ENCODE measurements at regions not wholly inside any gene's neighbourhood (a gene's known extent, or its start where the extent isn't known, plus 50 kb on each side); places are given as distances from the start of the nearest gene placed in this dataset.
A peak's percentile ranks its signal among the peaks of the same experiment; 100 is the strongest.

DNA sequence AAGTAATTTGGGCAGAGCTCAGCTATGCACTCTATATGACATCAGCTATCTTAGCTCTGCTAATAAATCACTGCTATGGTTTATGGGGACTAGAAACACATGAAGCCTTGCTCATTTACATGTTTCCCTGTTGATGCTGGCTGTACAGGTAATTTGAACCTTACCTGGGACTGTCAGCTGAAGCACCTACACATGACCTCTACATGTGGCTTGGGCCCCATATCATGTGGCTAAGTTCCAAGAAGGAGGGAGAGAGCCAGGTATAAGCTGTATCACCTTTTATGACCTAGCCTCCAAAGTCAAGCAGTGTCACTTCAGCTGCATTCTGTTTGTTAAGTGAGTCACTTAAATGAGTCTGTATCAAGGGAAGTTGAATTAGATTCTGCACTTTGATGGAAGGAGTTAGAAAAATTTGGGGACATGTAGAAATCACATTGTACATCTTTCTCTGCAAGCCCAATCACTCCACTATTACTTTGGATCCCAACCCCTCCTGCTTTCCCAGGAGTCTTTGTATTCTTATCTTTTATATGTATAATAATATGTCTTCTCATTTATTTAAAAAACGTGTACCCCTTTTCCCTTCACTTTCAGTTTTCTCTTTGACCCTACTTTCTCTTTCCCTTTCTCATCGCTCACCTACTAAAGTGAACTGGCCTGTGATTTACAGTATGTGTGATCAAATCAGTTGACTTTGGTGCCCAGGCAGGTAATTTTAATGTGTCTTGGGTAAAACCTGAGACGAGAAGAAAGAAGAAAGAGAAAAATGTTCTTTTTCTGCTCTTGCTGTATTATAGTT is 53.4 kb upstream of the PRKACB start:
- DNase-seq (ENCODE audit: insufficient read length, low spot score) (no peak), FAIRE-seq (no peak)

DNA sequence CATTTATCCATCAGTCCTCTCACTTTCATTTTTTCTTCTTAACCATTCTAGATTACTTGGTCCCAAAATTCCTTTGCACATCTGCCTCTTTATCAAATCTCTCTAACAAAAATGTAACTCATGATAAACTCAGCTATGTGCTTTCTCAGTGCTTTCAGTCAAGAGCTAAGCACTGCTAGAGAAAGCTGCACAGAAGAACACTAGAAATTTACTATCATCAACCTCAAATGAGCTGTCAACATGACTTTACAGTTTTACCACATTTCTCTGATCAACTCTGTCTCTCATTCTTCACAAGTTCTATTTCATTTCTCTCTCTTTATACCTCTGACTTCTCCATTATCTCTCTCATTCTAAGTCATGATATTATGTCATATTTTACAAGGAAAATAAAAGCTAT is 54.2 kb upstream of the PRKACB start:
- FAIRE-seq: no peak
- no peak for DNase-seq (ENCODE audit: insufficient read length, low spot score)

DNA sequence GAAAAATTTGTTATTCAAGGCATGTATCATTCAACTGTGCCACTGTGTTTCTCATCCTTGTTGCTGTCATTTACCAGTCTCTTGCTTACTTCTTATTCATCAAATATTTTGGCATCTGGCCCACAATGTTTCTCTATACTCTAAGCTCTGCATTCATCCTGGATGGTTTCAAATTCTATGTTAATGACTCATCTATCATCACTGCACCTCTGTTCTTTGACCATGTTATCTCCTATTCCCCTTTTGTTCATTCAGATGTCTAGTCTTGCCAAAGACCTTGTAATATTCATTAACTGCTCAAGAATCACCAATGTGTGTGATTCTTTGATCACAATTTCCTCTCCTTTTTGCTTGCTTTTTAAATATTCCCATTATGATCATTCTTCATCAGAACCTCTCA is 54.6 kb upstream of the PRKACB start:
- FAIRE-seq: peak; percentile 70

DNA sequence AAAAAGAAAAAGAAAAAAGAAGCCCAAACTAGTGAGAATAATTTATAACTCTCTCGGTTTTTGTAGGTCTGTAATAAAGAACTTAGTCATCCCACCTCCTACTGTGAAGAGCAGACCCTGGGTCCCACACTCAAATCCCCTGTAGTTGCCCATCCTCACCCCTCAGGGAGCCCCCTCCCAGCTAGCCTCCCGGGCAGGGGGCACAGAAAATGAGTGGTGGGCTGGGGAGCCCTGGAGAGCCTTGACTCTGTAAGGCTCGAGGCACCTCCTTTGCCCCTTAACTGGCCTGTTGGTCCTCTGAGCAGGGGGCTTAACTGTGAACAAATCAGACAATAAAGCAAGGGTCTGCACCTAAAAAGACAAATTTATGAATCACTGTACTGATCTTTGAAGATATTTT is 57.5 kb upstream of the PRKACB start:
- DNase-seq (ENCODE audit: insufficient read length, low spot score) (no peak), FAIRE-seq (no peak)

More for the DNA sequence above, 54.6 kb upstream of the PRKACB start:
- DNase-seq (ENCODE audit: insufficient read length, low spot score): peak; percentile 34

DNA sequence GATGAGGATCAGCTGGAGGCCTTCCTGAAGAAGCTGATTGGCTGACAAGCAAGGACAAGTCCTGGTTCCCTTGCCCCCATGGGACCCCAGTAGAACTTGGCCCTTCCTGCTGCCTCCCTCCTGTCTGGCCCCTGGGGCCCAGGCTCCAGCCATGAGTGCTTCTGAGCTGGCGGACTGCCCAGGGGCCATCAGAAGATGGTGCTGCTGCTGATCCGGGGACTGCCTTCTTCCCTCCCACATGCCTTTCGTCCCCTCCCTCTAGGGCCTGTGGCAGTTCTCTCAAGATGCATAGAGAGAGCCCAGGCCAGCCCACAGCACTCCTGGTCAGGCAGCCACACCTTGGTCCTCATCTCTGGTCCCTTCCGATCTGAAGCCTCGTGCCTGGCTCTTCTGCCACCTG is 57.9 kb upstream of the PRKACB start:
- DNase-seq (ENCODE audit: insufficient read length, low spot score): no peak
- no peak for FAIRE-seq

DNA sequence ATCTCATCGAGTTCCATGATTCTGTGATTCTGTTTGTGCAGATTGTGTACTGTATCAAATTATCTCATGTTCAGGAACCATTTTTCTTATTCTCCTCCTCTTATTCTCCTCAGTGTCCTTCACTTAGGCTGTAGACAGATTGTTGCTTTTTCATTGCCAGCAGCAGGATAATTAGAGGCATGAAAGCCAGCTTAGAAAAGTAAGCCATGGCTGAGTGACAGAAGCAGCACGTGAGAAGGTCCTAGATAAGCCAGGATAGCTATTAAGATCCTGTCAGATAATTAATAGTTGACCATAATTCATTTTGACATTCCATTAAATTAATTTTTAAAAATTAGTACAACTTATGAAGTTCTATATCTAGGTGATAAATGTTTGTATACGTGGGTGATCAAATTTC is 60.8 kb upstream of the PRKACB start:
- no peak for FAIRE-seq
- no peak for DNase-seq (ENCODE audit: insufficient read length, low spot score)

DNA sequence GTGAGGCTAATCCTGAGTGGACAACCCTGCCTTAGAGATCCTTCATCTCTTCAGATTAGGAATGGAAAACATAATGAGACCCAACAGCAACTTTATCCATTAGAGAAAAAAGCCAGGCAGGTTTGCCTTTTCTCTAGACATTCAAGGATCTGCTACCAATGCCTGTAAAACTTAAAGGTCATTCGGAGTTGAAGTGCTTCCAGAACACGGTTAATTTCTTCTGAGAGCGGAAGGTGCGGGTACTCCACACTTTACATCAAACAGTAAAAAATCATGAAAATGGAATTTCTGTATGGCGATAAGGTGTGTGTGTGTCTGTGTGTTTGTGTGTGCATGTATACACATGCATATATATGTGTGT is 65.2 kb upstream of the PRKACB start:
- FAIRE-seq (no peak), DNase-seq (ENCODE audit: insufficient read length, low spot score) (no peak)

DNA sequence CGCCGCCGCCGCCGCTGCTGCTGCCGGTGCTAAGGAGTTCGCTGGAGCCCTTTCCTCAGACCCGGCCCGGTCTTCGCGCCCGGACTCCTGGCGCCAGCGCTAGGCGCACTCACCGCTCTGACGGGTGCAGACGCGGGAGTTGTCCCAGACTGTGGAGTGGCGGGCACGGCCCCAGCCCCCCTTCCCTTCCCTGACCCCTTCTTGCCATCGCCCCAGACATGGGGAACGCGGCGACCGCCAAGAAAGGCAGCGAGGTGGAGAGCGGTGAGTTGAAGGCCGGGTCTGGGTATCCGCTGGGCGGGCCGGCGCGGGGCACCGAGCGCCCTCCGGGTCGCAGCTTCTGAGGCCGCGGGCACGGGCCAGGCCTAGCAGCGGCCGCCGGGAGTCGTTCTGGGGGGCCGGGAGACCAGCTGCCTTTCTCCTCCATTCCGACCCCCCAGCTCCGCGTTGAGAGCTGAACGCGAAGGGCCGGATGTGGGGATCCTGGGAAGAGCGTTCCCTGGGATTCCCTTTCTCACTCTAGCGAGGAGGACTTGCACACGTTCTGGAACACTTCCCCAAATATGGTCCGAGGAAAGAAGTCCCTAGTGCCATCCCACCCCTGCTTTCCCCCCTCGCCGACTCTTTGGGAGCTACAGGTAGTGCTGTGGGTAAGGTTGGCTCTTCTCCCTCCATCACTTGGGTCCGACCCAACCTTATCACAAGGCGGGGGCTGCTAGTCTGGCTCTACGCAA is 65.8 kb upstream of the PRKACB start:
- FAIRE-seq: no peak
- DNase-seq (ENCODE audit: insufficient read length, low spot score): peak; percentile 3

DNA sequence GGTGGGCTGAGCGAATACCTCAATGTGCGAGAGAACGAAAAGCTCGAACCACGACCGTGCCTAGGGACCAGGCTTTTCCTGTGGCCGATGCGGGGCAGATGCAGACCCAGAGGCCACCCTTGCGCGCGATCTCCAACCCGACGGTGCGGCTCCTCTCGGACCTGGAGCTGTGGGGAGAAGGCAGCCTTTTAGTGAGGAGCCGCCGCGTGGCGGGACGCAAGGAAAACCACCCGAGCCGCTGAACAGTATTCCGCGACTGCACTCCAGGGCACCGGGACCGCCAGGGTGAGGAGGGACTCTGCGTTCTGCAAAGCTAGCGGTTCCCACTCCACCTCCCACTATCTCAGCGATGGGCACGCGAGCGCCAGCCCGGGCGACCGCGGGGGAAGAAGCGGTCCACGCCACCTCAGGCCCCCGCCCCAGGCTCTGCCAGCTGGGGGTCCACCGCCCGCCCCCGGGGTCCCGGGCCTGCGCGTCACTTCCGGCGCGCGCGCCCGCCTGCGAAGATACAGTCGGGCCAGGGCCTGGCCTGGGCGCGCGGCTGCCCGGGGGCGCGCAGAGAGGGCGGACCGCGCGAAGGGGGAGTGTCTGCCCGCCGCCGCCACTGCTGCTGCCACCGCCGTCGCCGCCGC is 66.5 kb upstream of the PRKACB start:
- DNase-seq (ENCODE audit: insufficient read length, low spot score) (peak; percentile 77), FAIRE-seq (peak; percentile 81)

DNA sequence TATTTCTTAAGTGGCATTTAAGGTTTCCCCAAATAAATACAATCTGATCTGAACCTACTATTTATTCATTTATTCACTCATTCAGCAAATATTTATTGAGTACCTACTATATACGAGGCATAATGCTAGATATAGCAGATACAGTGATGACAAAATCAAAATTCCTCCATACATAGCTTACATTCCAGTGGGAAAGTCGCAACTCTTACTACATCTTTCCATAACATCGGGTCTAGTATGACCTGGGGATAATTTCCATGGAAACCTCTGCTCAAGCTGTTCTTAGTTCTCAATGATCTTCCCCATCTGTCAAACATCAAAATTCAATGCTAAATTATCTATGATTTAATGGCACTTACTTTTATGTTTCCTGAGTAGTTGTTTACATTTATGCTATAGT is 70.8 kb upstream of the PRKACB start:
- FAIRE-seq (no peak), DNase-seq (ENCODE audit: insufficient read length, low spot score) (peak; percentile 10)

DNA sequence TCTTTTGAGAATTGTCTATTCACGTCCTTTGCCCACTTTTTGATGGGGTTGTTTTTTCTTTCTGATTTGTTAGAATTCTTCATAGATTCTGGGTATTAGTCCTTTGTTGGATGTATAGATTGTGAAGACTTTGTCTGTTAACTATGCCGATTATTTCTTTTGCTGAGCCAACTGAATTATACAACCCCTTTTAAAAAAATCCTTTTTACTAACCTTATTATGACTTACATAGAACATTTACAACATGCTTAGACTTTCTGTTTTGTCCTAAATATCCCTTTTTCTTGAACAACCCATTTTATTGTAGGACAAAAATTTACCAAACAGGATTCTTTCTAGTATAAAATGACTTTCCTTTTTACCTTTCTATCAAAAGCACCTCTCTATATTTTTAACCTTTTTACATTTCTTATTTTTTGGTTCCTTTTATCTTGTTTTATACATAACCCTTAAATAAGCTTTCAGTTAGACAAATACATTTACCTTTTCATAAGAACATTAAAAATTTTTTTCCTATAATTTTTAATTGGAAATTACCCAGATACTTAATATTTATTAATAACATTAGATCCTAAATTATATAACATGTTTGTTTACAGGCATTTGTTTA is 70.4 kb upstream of the TTLL7 start:
- no peak for FAIRE-seq
- DNase-seq (ENCODE audit: insufficient read length, low spot score): no peak

DNA sequence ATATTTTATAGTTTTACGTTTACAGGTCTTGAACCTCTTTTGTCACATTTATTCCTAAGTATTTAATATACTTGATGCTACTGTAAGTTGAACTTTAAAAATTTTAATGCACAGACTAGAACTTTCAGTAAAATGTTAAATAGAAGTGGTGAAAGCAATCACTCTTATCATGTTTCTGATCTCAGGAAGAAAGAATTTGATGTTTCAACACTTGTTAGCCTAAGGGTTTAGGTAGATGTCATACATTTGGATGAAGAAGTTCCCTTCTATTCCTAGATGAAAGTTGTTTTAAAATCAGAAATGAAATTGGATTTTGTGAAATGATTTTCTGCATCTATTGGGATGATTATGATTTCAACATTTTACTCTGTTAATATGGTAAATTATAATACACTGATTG is 63.6 kb upstream of the TTLL7 start:
- FAIRE-seq: no peak

DNA sequence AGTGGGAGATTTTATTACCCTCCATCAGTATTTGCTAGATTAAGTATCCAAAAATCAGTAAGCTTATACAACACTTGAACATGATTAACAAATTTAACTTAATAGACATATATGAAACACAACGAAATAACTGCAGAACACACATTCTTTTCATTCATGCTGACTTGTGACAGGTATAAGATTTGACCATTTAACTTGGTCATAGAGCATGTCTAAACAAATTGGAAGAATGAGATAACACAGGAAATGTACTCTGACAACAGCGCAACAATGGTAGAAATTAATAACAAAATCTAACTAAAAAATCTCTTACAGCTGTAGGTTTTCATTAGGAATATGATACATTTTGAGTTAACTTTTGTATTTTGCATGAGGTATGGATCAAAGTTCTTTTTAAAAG is 62.4 kb upstream of the TTLL7 start:
- no peak for FAIRE-seq
- no peak for DNase-seq (ENCODE audit: insufficient read length, low spot score)

More for the DNA sequence above, 63.6 kb upstream of the TTLL7 start:
- DNase-seq (ENCODE audit: insufficient read length, low spot score): no peak

DNA sequence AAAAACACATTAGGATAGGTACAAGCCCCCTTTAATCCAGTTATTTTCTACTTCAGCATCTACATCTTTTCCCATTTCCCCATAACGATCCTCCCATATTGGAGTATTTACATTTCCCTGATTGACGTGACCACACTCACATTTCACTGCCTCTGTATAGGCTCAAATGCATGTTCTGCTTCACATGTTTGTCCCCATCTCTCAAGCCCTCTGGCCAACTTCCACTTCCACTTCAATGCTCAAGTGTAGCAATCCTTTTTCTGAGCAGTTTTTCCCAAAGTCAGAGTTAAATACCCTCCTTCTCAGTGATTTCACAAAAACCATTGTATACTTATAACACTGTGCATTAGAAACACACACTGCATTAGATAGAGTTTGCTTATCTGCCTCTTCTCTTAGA is 61.8 kb upstream of the TTLL7 start:
- FAIRE-seq: no peak

DNA sequence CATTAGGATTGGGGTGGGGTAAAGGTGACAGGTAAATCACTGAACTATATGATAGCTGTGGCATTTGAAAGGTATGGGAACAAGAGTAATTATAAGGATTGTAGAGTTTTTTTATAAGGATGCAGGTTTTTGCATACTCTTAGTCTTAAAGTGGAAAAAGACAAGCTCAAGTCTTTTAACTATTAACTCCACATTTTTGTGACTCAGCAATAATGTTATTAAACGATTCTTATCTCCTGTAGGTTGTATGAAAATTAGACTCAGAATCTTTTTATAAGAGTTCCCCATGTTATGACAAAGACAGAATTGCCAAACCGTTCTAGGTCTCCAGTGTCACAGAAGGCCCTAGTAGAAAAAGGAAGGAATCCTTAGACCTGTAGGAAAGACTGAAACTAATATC is 49.9 kb upstream of the TTLL7 start:
- no peak for FAIRE-seq
- DNase-seq (ENCODE audit: insufficient read length, low spot score): no peak

More for the DNA sequence above, 61.8 kb upstream of the TTLL7 start:
- DNase-seq (ENCODE audit: insufficient read length, low spot score): no peak

Data from HTR-8/SVneo (cell line).